ENCODE measurements at regions not wholly inside any gene's neighbourhood (a gene's known extent, or its start where the extent isn't known, plus 50 kb on each side); places are given as distances from the start of the nearest gene placed in this dataset.
"Not testable (repeated sequence)": the region's sequence is repeated elsewhere in the genome, so short reads cannot be mapped to it uniquely, and the experiment has no call there.

- no peaks in the 10 kb centered on the region for H3K4me1 ChIP-seq
- H3K27me3 ChIP-seq, result no peaks in the 10 kb centered on the region
- intact Hi-C loops (cut with DNase I), result no loop called here
- no peak for TF ChIP-seq CTCF (IDR thresholded peaks at IDR 0.05)
- TF ChIP-seq POLR2A (IDR thresholded peaks at IDR 0.05), result no peak
- no peak overlapping the region for H3K27ac ChIP-seq
- ATAC-seq (no peak), DNase-seq (no peak)
- H3K4me3 ChIP-seq, result no peak overlapping the region
- no peaks in the 10 kb centered on the region for H3K9me3 ChIP-seq
- no peaks in the 10 kb centered on the region for H3K36me3 ChIP-seq (replicated peaks in 1 of 2; ENCODE audit: insufficient read depth in 1 of 2, low read depth in 2 of 2)
- WGBS, 2 donors, result 60 to 78% methylated on average over 1 to 5 of the region's 6 CpGs
Observed at GRCh38 chrY:21600170-21600569, 65.5 kb downstream of the RBMY1A1 start.

- TF ChIP-seq CTCF (IDR thresholded peaks at IDR 0.05) (no peak), POLR2A (IDR thresholded peaks at IDR 0.05) (no peak)
- Histone ChIP-seq H3K36me3 (replicated peaks in 1 of 2; ENCODE audit: insufficient read depth in 1 of 2, low read depth in 2 of 2) (no peaks in the 10 kb centered on the region), H3K4me3 (no peak overlapping the region), H3K9me3 (no peaks in the 10 kb centered on the region), H3K27ac (no peak overlapping the region), H3K27me3 (no peaks in the 10 kb centered on the region), H3K4me1 (no peaks in the 10 kb centered on the region)
- intact Hi-C loops (cut with DNase I), result no loop called here
- DNase-seq (no peak), ATAC-seq (no peak)
- WGBS, 2 donors, result 40 to 63% methylated on average over 1 to 2 of the region's 2 CpGs
Observed at GRCh38 chrY:21601524-21601923, 66.8 kb downstream of the RBMY1A1 start.

GRCh38 chrY:21602590-21602989 is 67.9 kb downstream of the RBMY1A1 start:
- Histone ChIP-seq H3K27ac (no peak overlapping the region), H3K36me3 (replicated peaks in 1 of 2; ENCODE audit: insufficient read depth in 1 of 2, low read depth in 2 of 2) (no peaks in the 10 kb centered on the region), H3K9me3 (no peaks in the 10 kb centered on the region), H3K27me3 (no peaks in the 10 kb centered on the region), H3K4me3 (no peak overlapping the region), H3K4me1 (no peaks in the 10 kb centered on the region)
- 31 to 71% methylated on average over 2 of the region's 2 CpGs for WGBS, 2 donors
- ATAC-seq, result no peak
- TF ChIP-seq POLR2A (IDR thresholded peaks at IDR 0.05), result no peak
- TF ChIP-seq CTCF (IDR thresholded peaks at IDR 0.05), result no peak
- intact Hi-C loops (cut with DNase I), result no loop called here
- DNase-seq, result peak in 2 of 4 donors; percentile 33 to 52

- intact Hi-C loops (cut with DNase I), result no loop called here
- H3K9me3 ChIP-seq, result no peaks in the 10 kb centered on the region
- no peaks in the 10 kb centered on the region for H3K4me1 ChIP-seq
- no peaks in the 10 kb centered on the region for H3K27me3 ChIP-seq
- H3K36me3 ChIP-seq (replicated peaks in 1 of 2; ENCODE audit: insufficient read depth in 1 of 2, low read depth in 2 of 2), result no peaks in the 10 kb centered on the region
- H3K4me3 ChIP-seq, result no peak overlapping the region
- H3K27ac ChIP-seq, result no peak overlapping the region
- DNase-seq (no peak), ATAC-seq (no peak)
- TF ChIP-seq CTCF (IDR thresholded peaks at IDR 0.05), result no peak
- no peak for TF ChIP-seq POLR2A (IDR thresholded peaks at IDR 0.05)
Observed at GRCh38 chrY:21636137-21636536, 101.5 kb downstream of the RBMY1A1 start.

GRCh38 chrY:21650496-21650895 is 115.8 kb downstream of the RBMY1A1 start:
- intact Hi-C loops (cut with DNase I), result no loop called here
- no peak overlapping the region for H3K27ac ChIP-seq

GRCh38 chrY:21659057-21659456 is 124.4 kb downstream of the RBMY1A1 start:
- H3K36me3 ChIP-seq (replicated peaks in 1 of 2; ENCODE audit: insufficient read depth in 1 of 2, low read depth in 2 of 2); H3K4me1 ChIP-seq; H3K4me3 ChIP-seq; H3K9me3 ChIP-seq; intact Hi-C loops (cut with DNase I); H3K27me3 ChIP-seq; H3K27ac ChIP-seq; ATAC-seq; DNase-seq: not testable (repeated sequence)

More at GRCh38 chrY:21650496-21650895, 115.8 kb downstream of the RBMY1A1 start:
- no peak overlapping the region for H3K4me3 ChIP-seq
- no peaks in the 10 kb centered on the region for H3K36me3 ChIP-seq (replicated peaks in 1 of 2; ENCODE audit: insufficient read depth in 1 of 2, low read depth in 2 of 2)
- H3K9me3 ChIP-seq, result no peaks in the 10 kb centered on the region
- WGBS, 2 donors, result 40 to 67% methylated on average over 1 of the region's 1 CpG
- H3K27me3 ChIP-seq, result no peaks in the 10 kb centered on the region
- ATAC-seq, result no peak
- H3K4me1 ChIP-seq, result no peaks in the 10 kb centered on the region
- TF ChIP-seq CTCF (IDR thresholded peaks at IDR 0.05), result no peak
- TF ChIP-seq POLR2A (IDR thresholded peaks at IDR 0.05), result no peak
- no peak for DNase-seq

- intact Hi-C loops (cut with DNase I); H3K27me3 ChIP-seq; H3K27ac ChIP-seq; H3K36me3 ChIP-seq (replicated peaks in 1 of 2; ENCODE audit: insufficient read depth in 1 of 2, low read depth in 2 of 2); H3K4me3 ChIP-seq; H3K4me1 ChIP-seq; DNase-seq; H3K9me3 ChIP-seq; ATAC-seq: not testable (repeated sequence)
- WGBS, 2 donors, result 52 to 73% methylated on average over 2 of the region's 2 CpGs
Observed at GRCh38 chrY:21679590-21679989, 144.9 kb downstream of the RBMY1A1 start.

- H3K4me1 ChIP-seq; intact Hi-C loops (cut with DNase I); ATAC-seq; DNase-seq; H3K27ac ChIP-seq; H3K9me3 ChIP-seq; H3K27me3 ChIP-seq; H3K4me3 ChIP-seq; H3K36me3 ChIP-seq (replicated peaks in 1 of 2; ENCODE audit: insufficient read depth in 1 of 2, low read depth in 2 of 2): not testable (repeated sequence)
- 0 to 23% methylated on average over 2 to 3 of the region's 3 CpGs for WGBS, 2 donors
Observed at GRCh38 chrY:21686369-21686768, 151.7 kb downstream of the RBMY1A1 start.
